NCI-H526 treated with DMSO at 0.1 percent for 48 hours (cell line): ENCODE measurements at regions not wholly inside any gene's neighbourhood (a gene's known extent, or its start where the extent isn't known, plus 50 kb on each side); places are given as distances from the start of the nearest gene placed in this dataset.
A peak's percentile ranks its signal among the peaks of the same experiment; 100 is the strongest.
"Not testable (repeated sequence)": the region's sequence is repeated elsewhere in the genome, so short reads cannot be mapped to it uniquely, and the experiment has no call there.

Source experiments
- DNase-seq: peaks from one replicate; lab custom pipeline; 2025; lab: John Stamatoyannopoulos, UW

DNA sequence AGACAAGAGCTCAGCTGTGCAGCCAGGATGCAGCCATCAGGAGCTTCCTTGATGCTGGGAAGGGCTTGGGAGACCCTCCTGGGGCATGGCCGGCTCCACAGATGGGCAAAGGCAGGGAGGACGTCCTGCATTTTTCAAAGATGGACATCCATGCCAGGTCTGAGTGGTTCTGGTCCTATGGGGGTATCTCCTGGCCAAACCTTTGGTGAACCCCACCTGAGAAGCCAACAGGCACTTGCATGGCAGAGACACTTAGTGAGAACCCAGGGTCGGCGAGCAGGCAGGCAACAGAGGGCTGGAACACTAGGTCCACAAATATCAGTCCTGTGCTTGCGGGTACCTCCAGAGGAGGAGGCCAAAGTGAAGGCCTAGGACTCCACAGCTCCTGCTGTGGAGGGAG is 70.0 kb downstream of the KCTD15 start:
- no peak for DNase-seq

DNA sequence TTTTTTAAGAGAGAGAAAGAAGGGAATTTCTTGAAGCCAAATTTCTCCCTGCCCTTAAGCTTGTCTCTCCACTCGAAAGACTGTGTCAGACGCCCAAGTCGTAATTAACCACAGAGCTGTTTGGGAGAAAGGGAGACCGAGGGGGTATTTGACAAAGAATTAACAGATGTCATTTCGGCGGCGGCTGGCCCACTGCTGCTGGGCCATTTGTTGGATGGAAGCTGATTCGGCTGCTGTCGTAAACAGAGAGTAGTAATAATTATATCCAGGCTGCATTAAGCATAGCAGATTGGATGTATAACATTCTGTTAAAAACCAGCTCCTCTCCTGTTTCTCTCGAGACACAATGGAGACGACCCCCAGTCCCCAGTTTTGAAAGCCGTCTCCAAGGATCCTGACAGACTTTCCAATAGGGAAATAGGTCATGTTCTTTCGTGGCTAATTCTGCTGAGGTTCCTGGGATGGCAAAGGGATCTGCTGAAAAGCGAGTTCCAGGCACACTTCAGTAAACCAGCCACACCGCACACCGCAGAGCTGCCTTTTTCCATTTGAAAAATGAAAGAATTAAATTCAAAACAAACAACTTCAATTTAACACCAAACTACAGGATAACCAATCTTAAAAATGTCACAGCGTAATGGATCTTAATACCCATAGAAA is 71.5 kb downstream of the KCTD15 start:
- no peak for DNase-seq

DNA sequence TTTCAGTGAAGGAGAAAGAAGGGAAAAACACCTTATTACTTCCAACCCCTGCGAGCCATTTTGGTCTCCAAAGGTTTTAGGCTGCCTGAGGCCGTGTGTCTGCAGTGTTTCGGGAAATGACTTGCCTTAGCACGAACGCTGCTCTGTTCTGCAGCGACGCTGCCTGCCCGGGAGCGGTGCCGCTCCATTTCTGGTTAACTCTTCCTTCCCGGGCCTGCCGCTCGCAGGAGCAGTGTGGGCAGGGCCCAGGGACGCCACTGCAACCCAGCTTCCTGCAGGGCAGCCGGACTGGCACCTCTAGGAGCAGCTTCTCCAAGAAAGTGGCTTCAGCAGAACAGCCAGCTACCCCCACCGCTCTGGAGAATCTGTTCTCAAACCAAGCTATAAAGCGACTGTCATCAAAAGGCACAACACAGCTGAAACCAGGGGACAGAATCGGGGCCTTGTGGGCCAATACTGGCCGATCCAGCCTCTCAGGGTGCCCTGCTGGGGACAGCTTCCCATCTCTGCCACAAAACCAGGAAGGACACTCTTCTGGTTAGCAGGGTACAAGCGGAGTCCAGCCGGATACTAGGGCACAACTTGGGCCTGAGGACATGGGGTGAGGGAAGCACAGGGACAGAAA is 72.2 kb downstream of the KCTD15 start:
- DNase-seq, result no peak

DNA sequence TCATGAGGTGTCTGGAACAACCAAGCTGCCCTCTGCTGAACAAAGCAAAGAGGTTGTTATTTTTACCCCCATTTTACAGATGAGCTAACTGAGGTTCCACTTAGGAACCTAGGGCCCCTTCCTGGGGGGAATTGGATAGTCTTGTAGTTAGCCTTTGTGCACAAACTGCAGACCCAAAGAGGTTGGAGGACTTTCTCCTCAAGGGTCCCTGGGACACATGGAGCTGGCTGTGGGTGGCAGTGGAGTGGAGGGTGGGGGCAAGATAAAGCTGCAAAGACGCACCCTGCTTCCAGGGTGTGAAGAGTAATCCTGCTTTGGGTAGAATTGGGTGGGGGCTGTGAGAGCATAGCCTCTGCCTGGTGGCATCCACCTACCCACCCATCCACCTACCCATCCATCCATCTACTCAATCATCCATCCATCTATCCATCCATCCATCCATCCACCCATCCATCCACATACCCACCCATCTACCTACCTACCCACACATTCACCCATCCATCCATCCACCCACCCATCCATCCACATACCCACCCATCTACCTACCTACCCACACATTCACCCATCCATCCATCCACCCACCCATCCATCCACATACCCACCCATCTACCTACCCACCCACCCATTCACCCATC is 73.7 kb downstream of the KCTD15 start:
- DNase-seq, result not testable (repeated sequence)

DNA sequence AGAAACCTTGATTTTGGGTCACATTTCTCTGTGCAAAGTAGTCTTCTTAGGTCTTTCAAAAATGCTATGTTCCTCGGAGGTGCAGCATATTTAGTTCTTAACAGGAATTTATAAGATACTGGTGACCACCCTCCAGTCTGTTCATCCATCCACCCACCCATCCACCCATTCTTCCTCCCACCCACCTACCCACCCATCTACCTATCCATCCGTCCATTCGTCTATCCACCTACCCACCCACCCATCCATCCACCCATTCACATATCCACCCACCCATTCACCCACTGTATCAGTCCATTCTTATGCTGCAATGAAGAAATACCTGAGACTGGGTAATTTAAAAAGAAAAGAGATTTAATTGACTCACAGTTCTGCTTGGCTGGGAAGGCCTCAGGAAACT is 74.9 kb downstream of the KCTD15 start:
- DNase-seq, result no peak

DNA sequence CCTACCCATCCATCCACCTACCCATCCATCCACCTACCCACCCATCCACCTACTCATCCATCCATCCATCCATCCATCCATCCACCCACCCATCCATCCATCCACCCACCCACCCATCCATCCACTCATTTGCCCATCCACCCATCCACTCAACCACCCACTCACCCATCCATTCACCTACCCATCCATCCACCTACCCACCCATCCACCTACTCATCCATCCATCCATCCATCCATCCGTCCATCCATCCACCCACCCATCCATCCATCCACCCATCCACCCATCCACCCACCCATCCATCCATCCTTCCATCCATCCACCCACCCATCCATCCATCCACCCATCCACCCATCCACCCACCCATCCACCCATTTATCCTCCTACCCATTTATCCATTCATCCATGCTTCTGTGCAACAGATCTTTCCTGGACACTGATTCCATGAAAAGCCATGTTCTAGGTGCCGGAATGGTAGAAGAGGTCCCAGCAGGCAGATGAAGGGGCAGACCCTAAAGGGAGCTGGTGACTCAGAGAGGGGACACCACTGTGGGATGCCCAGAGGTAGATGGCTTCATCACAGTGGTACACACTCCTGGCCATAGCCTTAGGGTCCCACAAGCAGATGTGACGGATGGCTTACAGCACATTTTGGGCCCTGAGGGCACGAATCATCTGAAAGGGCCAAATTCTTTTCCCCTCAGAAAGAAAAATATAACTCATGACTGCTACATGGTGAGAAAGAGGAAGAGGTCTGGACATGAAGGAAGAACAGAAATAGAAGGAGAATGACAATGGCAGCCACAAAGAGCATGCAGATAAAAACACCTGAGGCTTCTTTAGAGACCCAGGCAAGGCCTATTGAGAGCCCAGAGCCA is 76.0 kb downstream of the KCTD15 start:
- no peak for DNase-seq

DNA sequence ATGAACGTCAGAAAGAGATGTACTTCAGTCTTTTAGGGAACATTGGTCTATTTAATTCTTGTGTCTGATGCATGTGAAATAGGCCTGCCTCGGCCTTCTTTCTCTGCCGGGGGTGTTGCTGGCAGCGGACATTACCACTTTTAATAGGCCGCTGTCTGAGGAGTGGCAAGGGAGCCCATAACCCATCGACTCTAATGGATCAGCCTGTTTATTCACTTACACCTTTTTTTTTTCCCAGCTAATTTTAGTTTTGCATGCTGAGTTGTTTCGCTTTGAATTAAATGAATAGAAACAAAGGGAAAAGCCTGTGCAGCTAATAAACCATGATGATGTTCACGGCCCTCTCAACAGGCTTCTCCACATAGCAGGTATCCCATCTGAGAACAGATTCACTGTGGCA is 78.4 kb downstream of the KCTD15 start:
- no peak for DNase-seq

DNA sequence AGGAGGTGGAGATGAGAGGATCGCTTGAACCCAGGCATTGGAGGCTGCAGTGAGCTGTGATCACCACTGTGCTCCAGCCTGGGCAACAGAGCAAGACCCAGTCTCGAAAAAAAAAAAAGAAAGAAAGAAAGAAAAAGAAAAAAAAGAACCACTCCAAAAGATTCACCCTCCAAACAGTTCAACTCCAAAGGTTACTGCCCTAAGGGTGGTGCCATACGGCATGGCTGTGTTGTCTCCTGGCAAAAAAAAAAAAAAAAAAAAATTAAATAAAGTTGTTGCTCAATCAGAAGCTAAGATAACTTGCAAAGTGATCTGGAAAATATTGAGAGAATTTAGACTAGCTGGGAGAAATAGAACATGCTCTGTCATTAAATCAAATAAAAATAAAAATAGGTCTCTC is 79.5 kb downstream of the KCTD15 start:
- DNase-seq, result no peak

DNA sequence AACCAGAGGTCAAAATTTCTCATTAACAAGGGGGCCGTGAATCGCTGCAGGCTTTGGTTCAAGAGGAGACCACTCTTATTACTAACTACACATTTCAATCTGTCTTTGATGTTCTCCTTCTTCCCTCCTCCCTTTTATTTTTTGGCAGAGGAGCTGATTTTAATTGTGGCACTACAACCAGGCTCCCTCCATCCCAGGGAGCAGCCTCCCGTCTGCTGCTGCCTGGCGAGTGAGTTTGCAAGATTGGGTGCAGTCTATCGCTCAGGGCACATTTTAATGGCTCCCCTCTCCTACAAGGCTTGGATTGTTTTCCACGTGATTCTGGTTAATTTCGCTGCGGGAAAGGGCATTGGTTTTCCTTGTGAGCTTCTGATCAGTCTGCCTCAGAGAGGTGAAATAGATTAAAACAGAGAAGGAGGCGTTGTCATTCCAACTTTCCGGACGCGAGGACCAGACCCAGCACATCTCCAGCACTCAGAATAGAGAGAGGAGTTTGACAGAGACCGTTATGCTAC is 81.4 kb downstream of the KCTD15 start:
- no peak for DNase-seq

DNA sequence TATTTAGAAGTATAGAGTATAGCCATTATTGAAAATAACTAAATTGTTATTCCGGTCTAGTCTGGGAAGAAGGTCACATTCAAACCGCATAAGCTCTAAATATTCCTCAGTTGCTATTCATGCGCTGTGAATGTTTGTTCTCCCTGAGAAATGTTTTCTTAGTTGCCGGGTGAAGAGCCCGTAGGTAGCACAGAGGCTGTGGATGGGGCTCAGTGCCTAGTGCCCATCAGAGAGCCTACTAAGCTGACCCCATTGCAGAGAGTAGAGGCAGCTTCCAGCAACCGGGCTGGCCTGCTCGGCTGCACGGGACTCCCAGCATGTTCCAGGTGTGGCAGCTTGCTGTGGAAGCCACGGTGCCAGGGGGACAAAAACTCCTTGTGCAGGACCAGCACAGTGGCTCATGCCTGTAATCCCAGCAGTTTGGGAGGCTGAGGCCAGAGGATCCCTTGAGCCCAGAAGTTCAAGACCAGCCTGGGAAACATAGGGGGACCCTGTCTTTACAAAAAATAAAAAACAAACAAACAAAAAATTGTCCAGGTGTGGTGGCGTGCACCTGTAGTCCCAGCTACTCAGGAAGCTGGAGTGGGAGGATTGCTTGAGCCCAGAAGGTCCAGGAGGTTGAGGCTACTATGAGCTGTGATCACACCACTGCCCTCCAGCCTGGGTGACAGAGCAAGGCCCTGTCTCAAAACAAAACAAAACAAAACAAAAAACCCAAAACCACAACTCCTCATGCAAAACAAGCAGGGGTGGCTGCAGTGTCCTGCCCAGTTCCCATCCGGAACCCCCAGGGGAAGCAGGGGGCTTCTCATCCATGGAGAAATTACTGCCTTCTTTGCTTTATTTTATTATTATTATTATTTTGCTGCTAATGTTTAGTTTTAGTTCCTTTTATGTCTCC is 82.5 kb downstream of the KCTD15 start:
- no peak for DNase-seq

DNA sequence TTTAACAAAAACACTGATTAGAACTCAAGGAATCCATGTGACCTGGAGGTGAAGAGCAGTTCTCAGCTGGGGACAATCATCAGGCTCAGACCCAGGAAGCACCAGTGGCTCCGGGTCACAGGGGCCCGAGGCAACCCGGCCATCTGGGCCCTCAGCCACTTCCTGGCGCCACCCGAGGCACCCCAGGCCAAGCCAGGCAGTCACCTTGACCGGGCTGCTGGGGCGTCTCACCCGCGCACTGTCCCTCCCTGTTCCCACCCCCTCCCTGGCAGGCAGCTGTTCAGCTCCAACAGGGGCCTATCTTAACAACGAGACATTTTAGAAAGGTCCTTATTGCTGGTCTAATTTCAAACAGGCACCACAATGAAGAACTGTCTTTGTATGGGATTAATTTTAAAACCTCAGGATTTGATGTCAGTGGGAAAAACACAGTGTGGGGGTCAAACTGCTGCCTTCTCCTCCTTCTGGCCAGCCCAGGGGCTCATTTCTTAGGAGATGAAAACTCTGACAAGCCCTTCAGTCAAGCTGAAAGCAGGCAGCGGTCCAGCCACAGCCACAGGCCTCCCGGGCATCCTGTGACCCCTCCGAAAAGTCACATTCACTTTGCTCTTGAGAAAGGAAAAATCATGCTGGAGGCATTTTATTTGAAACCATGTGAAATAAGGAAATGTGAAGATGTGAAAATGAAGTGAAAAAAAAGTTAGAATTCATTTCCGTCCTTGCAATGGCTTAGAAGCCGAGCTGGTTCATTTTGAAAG is 83.3 kb downstream of the KCTD15 start:
- DNase-seq, result no peak

DNA sequence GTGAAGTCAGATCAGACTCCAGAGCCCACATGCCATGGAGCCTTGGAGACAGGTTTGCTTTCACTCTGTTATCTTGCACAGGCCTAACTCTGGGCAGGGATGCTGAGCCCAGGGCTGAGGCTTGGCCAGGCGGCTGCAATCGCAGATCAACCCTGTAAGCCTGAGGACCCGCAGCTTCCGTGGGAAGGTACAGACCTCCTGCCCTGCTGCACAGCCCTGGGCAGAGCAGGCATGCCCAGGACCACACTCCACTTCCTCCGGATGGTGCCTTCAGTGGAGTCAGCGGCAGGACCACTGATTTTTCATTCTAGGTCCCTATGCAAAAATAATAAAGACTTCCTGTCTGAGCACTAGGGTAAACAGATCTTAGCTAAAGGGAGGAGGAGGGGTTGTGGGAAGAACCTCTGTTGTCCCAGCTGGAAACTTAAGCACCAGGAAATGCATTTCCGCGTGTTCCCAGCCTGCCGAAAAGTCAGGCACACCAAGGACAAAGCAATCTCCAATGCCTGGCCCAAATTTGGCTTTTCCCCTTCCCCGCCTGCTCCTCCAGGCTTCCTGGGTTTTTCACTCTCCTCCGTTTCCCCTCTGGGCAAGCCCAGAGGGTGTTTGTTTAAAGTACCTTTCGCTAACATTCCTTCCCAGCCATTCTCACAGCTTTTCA is 87.3 kb downstream of the KCTD15 start:
- peak; percentile 56 for DNase-seq

DNA sequence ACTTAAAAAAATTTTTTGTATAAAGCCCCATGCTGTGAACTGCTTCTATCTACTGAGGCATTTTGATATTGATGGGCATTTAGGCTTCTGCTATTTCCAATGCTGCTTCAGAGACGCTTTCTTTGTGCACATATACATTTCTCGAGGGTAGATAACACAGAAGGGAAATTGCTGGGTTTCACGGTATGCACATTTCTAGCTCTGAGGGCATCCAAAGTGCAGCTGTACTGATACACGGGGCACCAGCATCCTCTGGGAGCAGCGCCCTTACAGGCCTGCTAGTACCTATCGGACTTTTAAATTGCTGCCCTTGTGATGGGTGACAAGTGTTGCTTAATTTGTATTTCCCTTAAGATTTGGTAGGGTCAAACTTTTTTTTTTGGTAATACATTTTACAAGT is 88.6 kb downstream of the KCTD15 start:
- DNase-seq, result no peak

DNA sequence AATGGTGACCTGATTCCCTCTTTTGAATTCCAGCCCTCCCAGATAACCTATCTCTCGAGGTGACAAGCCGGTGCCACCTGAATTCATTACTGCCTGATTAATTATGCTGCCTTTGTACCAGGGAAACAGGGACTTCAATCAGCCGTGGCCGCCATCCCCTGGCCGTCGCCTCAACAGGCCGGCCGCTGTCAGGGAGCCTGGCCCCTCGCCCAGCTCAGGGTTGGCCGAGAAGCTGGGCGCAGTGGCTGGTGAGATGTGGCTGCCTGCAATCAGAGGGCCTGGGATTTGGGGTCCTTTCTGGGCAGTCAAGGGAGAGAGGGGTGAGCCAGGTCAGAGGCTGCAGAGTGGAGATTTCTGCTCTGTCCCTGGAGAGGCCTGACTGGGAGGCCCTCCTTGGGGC is 91.2 kb downstream of the KCTD15 start:
- no peak for DNase-seq

DNA sequence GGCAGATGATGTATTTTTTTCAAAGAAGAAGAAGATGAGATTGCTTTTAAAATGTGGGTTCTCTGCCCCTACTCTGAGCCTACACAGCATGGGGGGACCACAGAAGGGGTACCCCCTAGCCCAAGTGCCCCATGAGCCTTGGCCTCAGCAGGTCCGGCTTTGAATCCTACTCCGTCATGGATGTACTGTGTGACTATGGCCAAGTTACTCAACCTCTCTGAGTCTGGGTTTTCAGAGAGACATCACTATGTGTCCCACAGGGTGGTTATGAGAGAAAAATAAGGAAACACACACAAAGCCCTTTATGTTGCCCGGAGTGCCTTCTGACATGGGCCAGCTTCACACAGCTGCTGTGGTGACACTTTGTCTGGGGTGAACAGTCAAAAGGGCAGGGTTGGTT is 92.0 kb downstream of the KCTD15 start:
- no peak for DNase-seq

DNA sequence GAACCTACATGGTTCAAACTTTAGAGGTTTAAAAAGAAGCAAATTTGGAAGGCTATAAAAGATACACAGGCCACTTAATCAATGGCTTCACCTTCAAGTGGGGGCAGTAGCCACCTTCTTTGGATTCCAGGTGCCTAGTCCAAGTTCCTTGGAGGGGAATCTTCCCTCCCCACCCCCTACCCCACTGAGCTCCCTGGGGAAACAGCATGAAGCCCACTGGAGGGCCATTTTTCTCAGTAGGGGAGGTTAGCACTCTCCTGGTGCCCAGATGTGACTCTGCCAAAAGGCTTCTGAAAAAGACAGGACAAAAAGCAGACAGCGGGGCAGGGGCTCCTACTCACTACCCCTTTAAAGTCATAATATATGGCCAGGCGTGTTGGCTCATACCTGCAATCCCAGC is 93.9 kb downstream of the KCTD15 start:
- no peak for DNase-seq

DNA sequence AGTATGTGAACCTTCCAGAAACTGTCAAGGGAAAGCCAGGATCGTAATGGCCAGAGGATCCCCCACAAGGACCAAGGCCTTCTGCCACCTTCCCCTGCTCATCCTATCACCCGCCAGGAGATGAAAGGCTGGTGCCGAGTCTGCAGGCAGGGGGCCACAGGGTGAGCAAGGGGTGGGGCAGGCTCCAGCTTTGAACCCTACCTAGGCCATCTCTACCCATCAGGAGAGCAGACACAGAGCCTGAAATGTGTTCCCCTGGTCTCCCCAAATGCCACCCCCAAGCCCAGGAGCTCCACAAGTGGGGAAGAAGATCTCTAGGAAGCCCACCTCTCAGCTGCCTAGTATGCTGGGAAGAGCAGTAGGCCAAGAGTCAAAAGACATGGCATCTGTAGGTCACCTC is 95.1 kb downstream of the KCTD15 start:
- DNase-seq, result no peak

DNA sequence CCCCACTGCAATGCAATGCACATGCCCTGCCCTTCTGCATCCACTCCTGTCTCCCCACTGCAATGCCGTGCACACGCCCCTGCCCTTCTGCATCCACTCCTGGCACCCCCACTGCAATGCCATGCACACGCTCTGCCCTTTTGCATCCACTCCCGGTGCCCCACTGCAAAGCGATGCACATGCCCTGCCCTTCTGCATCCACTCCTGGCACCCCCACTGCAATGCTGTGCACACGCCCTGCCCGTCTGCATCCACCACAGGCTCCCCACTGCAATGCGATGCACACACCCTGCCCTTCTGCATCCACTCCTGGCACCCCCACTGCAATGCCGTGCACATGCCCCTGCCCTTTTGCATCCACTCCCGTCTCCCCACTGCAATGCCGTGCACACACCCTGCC is 98.1 kb downstream of the KCTD15 start:
- DNase-seq, result no peak

DNA sequence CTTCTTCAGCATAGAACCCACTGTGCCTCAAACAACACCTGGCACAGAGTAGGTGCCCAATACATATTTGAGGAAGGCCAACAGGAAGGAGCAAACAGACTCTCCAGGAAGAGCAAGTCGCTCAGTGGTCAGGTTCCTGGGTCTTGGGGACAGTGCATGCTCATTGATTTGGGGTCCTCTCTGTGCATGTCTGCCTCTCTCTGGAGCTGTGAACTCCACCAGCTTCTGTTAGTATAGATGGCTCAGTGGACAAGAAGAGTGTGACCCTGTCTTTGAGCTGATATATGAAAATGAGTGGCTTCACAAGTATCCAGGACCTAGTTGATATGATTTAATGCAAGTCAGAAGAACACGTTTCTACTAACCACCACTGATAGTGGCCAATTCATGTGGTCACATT is 98.7 kb downstream of the KCTD15 start:
- no peak for DNase-seq

DNA sequence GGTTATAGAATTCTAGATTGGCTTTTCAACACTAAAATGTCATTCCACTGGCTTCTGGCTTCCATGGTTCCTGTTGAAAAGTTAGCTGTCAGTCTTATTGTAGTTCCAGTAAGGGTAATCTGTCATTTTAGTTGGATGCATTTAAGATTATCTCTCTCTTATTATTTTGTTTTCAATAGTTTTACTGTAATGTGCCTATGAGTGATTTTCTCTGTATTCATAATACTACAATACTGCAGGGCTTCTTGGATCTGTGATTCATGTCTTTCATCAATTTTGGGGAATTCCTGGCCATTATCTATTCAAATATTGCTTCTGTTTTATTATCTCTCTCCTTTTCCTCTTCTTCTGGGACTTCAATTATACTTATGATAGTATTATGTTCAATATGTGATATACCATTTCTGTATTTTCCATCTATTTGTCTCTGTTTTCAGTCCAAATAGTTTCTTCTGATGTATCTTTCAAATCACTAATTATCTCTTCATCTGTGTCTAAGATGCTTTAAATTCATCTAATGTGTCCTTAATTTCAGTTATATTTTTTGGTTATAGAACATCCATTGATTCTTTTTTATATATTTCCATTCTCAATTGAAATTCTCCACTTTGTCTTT is 101.5 kb downstream of the KCTD15 start:
- no peak for DNase-seq
